ENCODE measurements at regions not wholly inside any gene's neighbourhood (a gene's known extent, or its start where the extent isn't known, plus 50 kb on each side); places are given as distances from the start of the nearest gene placed in this dataset.

DNA sequence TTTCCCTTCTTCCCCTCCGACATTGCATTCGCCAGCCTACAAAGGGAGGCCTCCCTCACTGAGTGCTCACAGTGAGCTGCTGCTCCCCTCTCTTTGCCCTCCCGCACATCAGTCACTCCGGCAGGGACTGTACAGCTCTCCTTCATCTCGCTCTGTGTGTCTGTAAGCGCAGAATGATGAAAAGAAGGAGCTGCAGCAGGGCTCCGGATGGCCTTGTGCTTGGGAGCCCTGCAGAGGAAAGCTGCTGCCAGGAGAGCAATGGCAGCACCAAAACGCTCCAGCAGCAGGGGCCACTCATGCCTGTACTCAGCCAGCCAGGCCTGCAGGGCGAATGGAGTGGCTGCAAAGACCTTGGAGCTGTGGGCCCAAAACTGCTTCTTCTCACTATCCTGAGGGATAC is 107.0 kb upstream of the NSMCE3 start:
- H3K27ac ChIP-seq (ENCODE audit: low read depth in 2 of 2, low read length in 1 of 2): no peak overlapping the region
- H3K36me3 ChIP-seq (ENCODE audit: control insufficient read depth in 2 of 2, insufficient read depth in 2 of 2, low read length in 1 of 2): no peaks in the 10 kb centered on the region
- WGBS, 2 donors: 65 to 75% methylated on average over 9 of the region's 9 CpGs
- H3K4me1 ChIP-seq (ENCODE audit: control insufficient read depth in 2 of 2, insufficient read depth in 2 of 2, low read length in 1 of 2): no peaks in the 10 kb centered on the region
- H3K9me3 ChIP-seq (ENCODE audit: control insufficient read depth in 2 of 2, insufficient read depth in 1 of 2, low read depth in 1 of 2, low read length in 1 of 2): peaks cover 0 to under 1% of the 10 kb centered on the region in 2 donors
- H3K4me3 ChIP-seq (ENCODE audit: low read depth in 1 of 2, low read length in 2 of 2): no peak overlapping the region
- no peaks in the 10 kb centered on the region for H3K27me3 ChIP-seq (ENCODE audit: control insufficient read depth in 1 of 2, insufficient read depth in 2 of 2, low read length in 2 of 2)

DNA sequence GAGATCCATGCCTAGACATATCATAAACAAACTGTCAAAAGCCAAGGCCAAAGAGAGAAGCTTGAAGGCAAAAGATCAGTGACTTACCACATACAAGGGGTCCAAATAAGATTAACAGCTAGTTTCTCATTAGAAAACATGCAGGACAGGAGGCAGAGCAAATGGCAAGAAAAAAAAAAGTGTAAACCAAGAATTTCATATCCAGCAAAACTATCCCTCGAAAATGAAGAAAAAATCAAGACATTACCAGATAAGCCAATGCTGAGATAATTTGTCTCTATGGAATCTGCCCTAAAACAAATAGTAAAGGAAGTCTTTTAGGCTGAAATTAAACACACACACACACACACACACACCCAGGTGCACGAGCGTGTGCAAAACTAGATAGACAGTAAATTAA is 99.6 kb upstream of the NSMCE3 start:
- Histone ChIP-seq H3K4me3 (ENCODE audit: low read depth in 1 of 2, low read length in 2 of 2) (no peak overlapping the region), H3K27ac (ENCODE audit: low read depth in 2 of 2, low read length in 1 of 2) (no peak overlapping the region), H3K4me1 (ENCODE audit: control insufficient read depth in 2 of 2, insufficient read depth in 2 of 2, low read length in 1 of 2) (no peaks in the 10 kb centered on the region), H3K27me3 (ENCODE audit: control insufficient read depth in 1 of 2, insufficient read depth in 2 of 2, low read length in 2 of 2) (no peaks in the 10 kb centered on the region), H3K9me3 (ENCODE audit: control insufficient read depth in 2 of 2, insufficient read depth in 1 of 2, low read depth in 1 of 2, low read length in 1 of 2) (no peaks in the 10 kb centered on the region), H3K36me3 (ENCODE audit: control insufficient read depth in 2 of 2, insufficient read depth in 2 of 2, low read length in 1 of 2) (no peaks in the 10 kb centered on the region)
- 85 to 96% methylated on average over 3 of the region's 3 CpGs for WGBS, 2 donors

DNA sequence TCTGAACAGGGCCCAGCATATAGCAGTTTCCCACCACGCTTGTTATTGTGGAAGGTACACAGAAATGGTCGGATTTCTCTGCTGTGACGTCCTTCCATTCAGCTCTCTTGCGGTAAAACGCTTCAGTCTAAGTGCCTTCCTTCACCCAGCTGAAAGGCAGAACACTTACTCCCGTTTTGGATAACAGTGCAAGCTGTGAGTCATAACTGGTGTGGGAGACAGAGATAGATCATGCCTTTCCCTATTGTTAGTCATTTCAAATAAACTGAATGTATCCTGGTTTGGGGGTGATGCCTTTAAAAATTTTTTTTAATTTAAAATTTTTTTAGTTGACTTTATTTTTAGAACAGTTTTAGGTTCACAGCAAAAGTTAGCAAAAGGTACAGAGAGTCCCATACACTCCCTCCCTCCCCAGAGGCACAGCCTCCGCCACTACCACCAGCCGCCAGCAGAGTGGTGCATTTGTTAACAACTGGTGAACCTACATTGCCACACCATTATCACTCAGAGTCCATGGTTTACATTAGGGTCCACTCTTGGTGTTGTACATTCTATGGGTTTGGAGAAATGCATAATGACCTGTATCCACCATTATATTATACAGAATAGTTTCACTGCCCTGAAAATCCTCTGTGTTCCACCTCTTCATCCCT is 94.9 kb upstream of the NSMCE3 start:
- H3K4me1 ChIP-seq (ENCODE audit: control insufficient read depth in 2 of 2, insufficient read depth in 2 of 2, low read length in 1 of 2): no peaks in the 10 kb centered on the region
- H3K27me3 ChIP-seq (ENCODE audit: control insufficient read depth in 1 of 2, insufficient read depth in 2 of 2, low read length in 2 of 2): no peaks in the 10 kb centered on the region
- H3K9me3 ChIP-seq (ENCODE audit: control insufficient read depth in 2 of 2, insufficient read depth in 1 of 2, low read depth in 1 of 2, low read length in 1 of 2): no peaks in the 10 kb centered on the region
- no peak overlapping the region for H3K27ac ChIP-seq (ENCODE audit: low read depth in 2 of 2, low read length in 1 of 2)
- no peak overlapping the region for H3K4me3 ChIP-seq (ENCODE audit: low read depth in 1 of 2, low read length in 2 of 2)
- H3K36me3 ChIP-seq (ENCODE audit: control insufficient read depth in 2 of 2, insufficient read depth in 2 of 2, low read length in 1 of 2): no peaks in the 10 kb centered on the region
- WGBS, 2 donors: 45 to 55% methylated on average over 8 of the region's 8 CpGs

DNA sequence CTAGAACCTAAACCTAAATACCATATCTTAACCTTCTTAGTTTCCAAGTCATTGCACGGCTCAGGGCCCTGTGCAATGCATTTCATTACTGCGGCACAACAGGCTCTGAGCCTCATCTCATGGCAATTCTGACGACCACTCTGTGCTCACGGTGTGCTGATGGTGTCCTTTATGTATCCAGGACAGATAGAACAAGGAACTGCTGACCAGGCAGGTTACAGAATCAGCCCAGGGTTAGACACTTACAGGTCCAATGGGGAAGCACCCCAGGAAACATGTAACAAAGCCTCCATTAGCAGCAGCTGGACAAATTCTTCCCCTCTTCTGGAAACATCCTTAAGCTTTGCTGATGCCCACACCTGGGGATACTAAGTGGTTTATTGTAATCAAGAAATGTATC is 91.9 kb upstream of the NSMCE3 start:
- no peaks in the 10 kb centered on the region for H3K27me3 ChIP-seq (ENCODE audit: control insufficient read depth in 1 of 2, insufficient read depth in 2 of 2, low read length in 2 of 2)
- no peaks in the 10 kb centered on the region for H3K4me1 ChIP-seq (ENCODE audit: control insufficient read depth in 2 of 2, insufficient read depth in 2 of 2, low read length in 1 of 2)
- no peak overlapping the region for H3K27ac ChIP-seq (ENCODE audit: low read depth in 2 of 2, low read length in 1 of 2)
- no peak overlapping the region for H3K4me3 ChIP-seq (ENCODE audit: low read depth in 1 of 2, low read length in 2 of 2)
- H3K36me3 ChIP-seq (ENCODE audit: control insufficient read depth in 2 of 2, insufficient read depth in 2 of 2, low read length in 1 of 2): no peaks in the 10 kb centered on the region
- WGBS, 2 donors: 85 to 89% methylated on average over 4 of the region's 4 CpGs
- no peaks in the 10 kb centered on the region for H3K9me3 ChIP-seq (ENCODE audit: control insufficient read depth in 2 of 2, insufficient read depth in 1 of 2, low read depth in 1 of 2, low read length in 1 of 2)

DNA sequence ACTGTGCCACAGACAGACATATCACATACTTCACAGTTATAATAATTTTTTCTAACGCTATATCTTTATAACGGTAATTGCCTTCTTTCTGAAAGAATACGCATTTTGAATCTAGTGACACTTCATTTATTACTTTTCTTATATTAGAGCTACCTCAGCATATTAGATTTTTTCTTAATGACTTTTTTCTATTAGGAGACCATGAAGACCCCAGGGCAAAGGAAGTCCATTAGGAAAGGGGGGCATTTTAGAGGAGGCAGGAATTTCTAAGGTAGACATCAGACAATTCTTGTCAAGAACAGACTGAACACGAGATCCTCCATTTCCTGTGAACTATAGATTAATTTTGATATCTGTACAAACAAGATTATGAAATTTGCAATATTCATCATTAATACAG is 90.5 kb upstream of the NSMCE3 start:
- Histone ChIP-seq H3K4me1 (ENCODE audit: control insufficient read depth in 2 of 2, insufficient read depth in 2 of 2, low read length in 1 of 2) (no peaks in the 10 kb centered on the region), H3K9me3 (ENCODE audit: control insufficient read depth in 2 of 2, insufficient read depth in 1 of 2, low read depth in 1 of 2, low read length in 1 of 2) (no peaks in the 10 kb centered on the region), H3K27ac (ENCODE audit: low read depth in 2 of 2, low read length in 1 of 2) (no peak overlapping the region), H3K4me3 (ENCODE audit: low read depth in 1 of 2, low read length in 2 of 2) (no peak overlapping the region), H3K27me3 (ENCODE audit: control insufficient read depth in 1 of 2, insufficient read depth in 2 of 2, low read length in 2 of 2) (no peaks in the 10 kb centered on the region), H3K36me3 (ENCODE audit: control insufficient read depth in 2 of 2, insufficient read depth in 2 of 2, low read length in 1 of 2) (no peaks in the 10 kb centered on the region)
- WGBS, 2 donors: 66 to 84% methylated on average over 4 of the region's 4 CpGs

DNA sequence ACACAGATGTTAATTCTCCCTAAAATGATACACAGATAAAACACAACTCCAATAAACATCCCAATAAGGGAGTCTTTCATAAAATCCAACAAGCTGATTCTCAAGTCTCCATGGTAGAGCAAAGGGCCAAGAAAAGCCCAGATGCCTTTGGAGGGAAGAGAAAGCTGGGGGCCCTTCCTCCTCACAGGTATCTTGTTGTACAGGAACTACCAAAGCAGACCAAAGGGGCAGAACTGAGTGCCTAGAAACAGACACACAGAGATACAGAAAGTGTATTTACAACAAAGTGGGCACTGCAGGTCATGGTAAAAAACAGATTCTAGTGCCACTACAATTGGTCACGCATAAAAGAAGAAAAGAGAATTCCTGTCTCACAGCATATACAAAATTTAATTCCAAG is 87.2 kb upstream of the NSMCE3 start:
- no peaks in the 10 kb centered on the region for H3K4me1 ChIP-seq (ENCODE audit: control insufficient read depth in 2 of 2, insufficient read depth in 2 of 2, low read length in 1 of 2)
- H3K9me3 ChIP-seq (ENCODE audit: control insufficient read depth in 2 of 2, insufficient read depth in 1 of 2, low read depth in 1 of 2, low read length in 1 of 2): no peaks in the 10 kb centered on the region
- no peaks in the 10 kb centered on the region for H3K27me3 ChIP-seq (ENCODE audit: control insufficient read depth in 1 of 2, insufficient read depth in 2 of 2, low read length in 2 of 2)
- WGBS, 2 donors: 71 to 92% methylated on average over 1 of the region's 1 CpG
- H3K36me3 ChIP-seq (ENCODE audit: control insufficient read depth in 2 of 2, insufficient read depth in 2 of 2, low read length in 1 of 2): no peaks in the 10 kb centered on the region
- H3K4me3 ChIP-seq (ENCODE audit: low read depth in 1 of 2, low read length in 2 of 2): no peak overlapping the region
- H3K27ac ChIP-seq (ENCODE audit: low read depth in 2 of 2, low read length in 1 of 2): no peak overlapping the region

DNA sequence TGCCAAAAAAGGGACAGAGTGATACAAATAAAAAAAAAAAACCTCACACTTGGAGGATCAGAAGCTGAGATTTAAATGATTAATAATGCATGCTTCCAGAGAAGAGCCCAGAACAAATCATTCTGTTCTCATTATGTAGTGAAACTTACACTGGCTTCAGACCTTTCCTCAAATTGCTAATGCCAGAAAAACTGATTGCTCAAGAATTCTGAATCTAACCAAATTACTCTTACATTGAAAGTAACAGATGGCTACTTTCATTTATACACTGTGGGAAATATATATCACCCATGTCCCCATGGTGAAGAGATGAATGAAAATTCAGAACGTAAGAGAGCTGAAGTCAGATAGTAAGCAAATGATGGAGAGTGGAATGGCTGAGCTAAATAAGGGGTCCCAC is 85.9 kb upstream of the NSMCE3 start:
- no peaks in the 10 kb centered on the region for H3K27me3 ChIP-seq (ENCODE audit: control insufficient read depth in 1 of 2, insufficient read depth in 2 of 2, low read length in 2 of 2)
- 63 to 75% methylated on average over 1 of the region's 1 CpG for WGBS, 2 donors
- H3K4me1 ChIP-seq (ENCODE audit: control insufficient read depth in 2 of 2, insufficient read depth in 2 of 2, low read length in 1 of 2): no peaks in the 10 kb centered on the region
- H3K27ac ChIP-seq (ENCODE audit: low read depth in 2 of 2, low read length in 1 of 2): no peak overlapping the region
- H3K9me3 ChIP-seq (ENCODE audit: control insufficient read depth in 2 of 2, insufficient read depth in 1 of 2, low read depth in 1 of 2, low read length in 1 of 2): no peaks in the 10 kb centered on the region
- no peak overlapping the region for H3K4me3 ChIP-seq (ENCODE audit: low read depth in 1 of 2, low read length in 2 of 2)
- no peaks in the 10 kb centered on the region for H3K36me3 ChIP-seq (ENCODE audit: control insufficient read depth in 2 of 2, insufficient read depth in 2 of 2, low read length in 1 of 2)

DNA sequence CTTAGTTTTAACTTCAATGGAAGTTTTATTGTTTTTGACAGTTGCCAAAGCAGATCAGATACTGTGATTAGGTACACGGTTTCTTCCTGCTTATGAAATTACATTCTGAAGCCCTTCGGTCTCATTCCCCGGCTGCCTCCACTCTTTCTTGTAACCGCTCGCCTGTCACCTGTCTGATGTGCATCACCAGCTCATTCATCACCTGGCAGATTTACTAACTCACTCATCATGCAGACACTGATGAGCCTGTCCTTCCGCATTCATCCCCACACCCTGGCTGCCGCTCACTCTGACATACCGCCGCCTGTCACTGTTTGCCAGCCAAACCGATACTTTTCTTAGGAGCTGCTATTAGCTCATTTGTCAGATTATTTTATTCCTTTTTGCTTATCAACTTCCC is 82.8 kb upstream of the NSMCE3 start:
- no peaks in the 10 kb centered on the region for H3K27me3 ChIP-seq (ENCODE audit: control insufficient read depth in 1 of 2, insufficient read depth in 2 of 2, low read length in 2 of 2)
- no peak overlapping the region for H3K27ac ChIP-seq (ENCODE audit: low read depth in 2 of 2, low read length in 1 of 2)
- H3K36me3 ChIP-seq (ENCODE audit: control insufficient read depth in 2 of 2, insufficient read depth in 2 of 2, low read length in 1 of 2): no peaks in the 10 kb centered on the region
- H3K4me1 ChIP-seq (ENCODE audit: control insufficient read depth in 2 of 2, insufficient read depth in 2 of 2, low read length in 1 of 2): no peaks in the 10 kb centered on the region
- H3K4me3 ChIP-seq (ENCODE audit: low read depth in 1 of 2, low read length in 2 of 2): no peak overlapping the region
- H3K9me3 ChIP-seq (ENCODE audit: control insufficient read depth in 2 of 2, insufficient read depth in 1 of 2, low read depth in 1 of 2, low read length in 1 of 2): no peaks in the 10 kb centered on the region
- 74 to 85% methylated on average over 10 of the region's 10 CpGs for WGBS, 2 donors

DNA sequence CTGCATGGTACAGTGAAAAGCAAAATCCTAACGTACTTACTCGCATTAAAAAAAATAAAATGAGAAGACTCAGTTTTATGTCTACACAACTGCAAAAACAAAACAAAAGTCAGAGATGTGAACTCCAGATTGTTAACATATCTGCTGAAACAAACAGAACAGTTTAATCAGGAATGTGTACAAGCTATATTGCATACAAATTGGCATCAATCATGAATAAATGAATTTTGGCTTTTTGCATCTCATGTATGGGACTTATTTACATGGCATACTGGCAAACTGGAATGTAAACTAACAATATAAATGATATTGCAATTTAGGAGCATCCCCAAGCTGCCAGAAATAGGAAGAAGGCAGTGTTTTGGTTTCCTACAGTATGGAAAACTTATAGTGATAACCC is 79.6 kb upstream of the NSMCE3 start:
- Histone ChIP-seq H3K4me3 (ENCODE audit: low read depth in 1 of 2, low read length in 2 of 2) (no peak overlapping the region), H3K27me3 (ENCODE audit: control insufficient read depth in 1 of 2, insufficient read depth in 2 of 2, low read length in 2 of 2) (no peaks in the 10 kb centered on the region), H3K27ac (ENCODE audit: low read depth in 2 of 2, low read length in 1 of 2) (no peak overlapping the region), H3K36me3 (ENCODE audit: control insufficient read depth in 2 of 2, insufficient read depth in 2 of 2, low read length in 1 of 2) (no peaks in the 10 kb centered on the region), H3K9me3 (ENCODE audit: control insufficient read depth in 2 of 2, insufficient read depth in 1 of 2, low read depth in 1 of 2, low read length in 1 of 2) (no peaks in the 10 kb centered on the region), H3K4me1 (ENCODE audit: control insufficient read depth in 2 of 2, insufficient read depth in 2 of 2, low read length in 1 of 2) (no peaks in the 10 kb centered on the region)
- 84 to 86% methylated on average over 2 of the region's 2 CpGs for WGBS, 2 donors

DNA sequence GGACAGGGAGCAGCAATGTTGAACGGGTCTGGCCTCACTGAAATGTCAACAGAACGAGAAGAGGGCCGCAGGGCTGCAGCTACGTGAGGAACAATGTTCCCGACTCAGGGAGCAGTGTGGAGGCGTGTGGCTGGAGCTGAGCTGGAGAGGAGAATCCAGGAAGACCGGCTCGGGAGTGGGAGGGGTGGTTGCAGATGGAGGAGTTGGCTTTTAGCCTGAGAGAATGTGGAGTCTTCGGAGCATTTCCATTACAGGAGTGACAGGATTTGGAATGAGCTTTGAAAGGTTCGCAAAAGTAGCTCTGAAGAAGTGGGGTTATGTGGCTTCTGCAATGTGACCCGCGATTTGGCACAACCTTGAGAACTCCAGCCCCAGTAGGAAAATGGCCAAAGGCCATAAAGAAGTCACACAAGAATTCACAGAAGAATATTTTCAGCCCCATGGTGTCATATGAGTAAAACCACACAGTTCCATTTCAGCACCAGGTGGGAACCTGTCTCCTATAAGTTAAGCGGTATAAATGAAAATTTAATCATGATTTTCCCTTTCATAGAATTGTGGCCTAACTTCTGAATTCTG is 78.8 kb upstream of the NSMCE3 start:
- Histone ChIP-seq H3K36me3 (ENCODE audit: control insufficient read depth in 2 of 2, insufficient read depth in 2 of 2, low read length in 1 of 2) (no peaks in the 10 kb centered on the region), H3K9me3 (ENCODE audit: control insufficient read depth in 2 of 2, insufficient read depth in 1 of 2, low read depth in 1 of 2, low read length in 1 of 2) (no peaks in the 10 kb centered on the region), H3K27ac (ENCODE audit: low read depth in 2 of 2, low read length in 1 of 2) (no peak overlapping the region), H3K4me3 (ENCODE audit: low read depth in 1 of 2, low read length in 2 of 2) (no peak overlapping the region), H3K4me1 (ENCODE audit: control insufficient read depth in 2 of 2, insufficient read depth in 2 of 2, low read length in 1 of 2) (no peaks in the 10 kb centered on the region), H3K27me3 (ENCODE audit: control insufficient read depth in 1 of 2, insufficient read depth in 2 of 2, low read length in 2 of 2) (no peaks in the 10 kb centered on the region)
- 29 to 37% methylated on average over 13 of the region's 13 CpGs for WGBS, 2 donors

Data from esophagus (tissue), 2 donors.